ENCODE measurements at regions not wholly inside any gene's neighbourhood (a gene's known extent, or its start where the extent isn't known, plus 50 kb on each side); places are given as distances from the start of the nearest gene placed in this dataset.

- no peak overlapping the region for H3K27ac ChIP-seq (ENCODE audit: low read depth, low read length)
- no peaks in the 10 kb centered on the region for H3K4me1 Mint-ChIP-seq
- H3K27ac Mint-ChIP-seq: peak overlapping the region in 1 of 8 donors; percentile 22
- H3K9me3 Mint-ChIP-seq: peaks cover 0 to 1% (median 0%) of the 10 kb centered on the region in 5 donors
- CTCF ChIA-PET: no interaction called here
- no peak overlapping the region for H3K4me3 Mint-ChIP-seq
- no peaks in the 10 kb centered on the region for H3K36me3 ChIP-seq (ENCODE audit: insufficient read depth, low read length)
- POLR2A ChIA-PET: no interaction called here
- no peaks in the 10 kb centered on the region for H3K27me3 ChIP-seq (ENCODE audit: insufficient read depth, low read length, poor library complexity, severe bottlenecking)
- no peaks in the 10 kb centered on the region for H3K4me1 ChIP-seq (ENCODE audit: insufficient read depth, low read length)
- H3K27me3 Mint-ChIP-seq: peaks cover 18 to 26% of the 10 kb centered on the region in 2 donors
- no peak overlapping the region for H3K4me3 ChIP-seq (ENCODE audit: low read length)
- no peak for DNase-seq
- H3K9me3 ChIP-seq (ENCODE audit: low read length): no peaks in the 10 kb centered on the region
- H3K36me3 Mint-ChIP-seq: no peaks in the 10 kb centered on the region
These were observed 68.9 kb upstream of the PCSK6 start for GRCh38 chr15:101558221-101558941.

GRCh38 chr15:101556273-101556672 lies 66.8 kb upstream of the PCSK6 start:
- Histone ChIP-seq H3K27ac (ENCODE audit: low read depth, low read length) (no peak overlapping the region), H3K4me3 (ENCODE audit: low read length) (no peak overlapping the region), H3K4me1 (ENCODE audit: insufficient read depth, low read length) (no peaks in the 10 kb centered on the region), H3K9me3 (ENCODE audit: low read length) (no peaks in the 10 kb centered on the region), H3K27me3 (ENCODE audit: insufficient read depth, low read length, poor library complexity, severe bottlenecking) (no peaks in the 10 kb centered on the region), H3K36me3 (ENCODE audit: insufficient read depth, low read length) (no peaks in the 10 kb centered on the region)
- Mint-ChIP-seq H3K27ac (no peak overlapping the region), H3K27me3 (peaks cover 16 to 28% of the 10 kb centered on the region in 2 donors), H3K36me3 (no peaks in the 10 kb centered on the region), H3K9me3 (peaks cover 0 to 2% (median 0%) of the 10 kb centered on the region in 5 donors), H3K4me3 (no peak overlapping the region), H3K4me1 (no peaks in the 10 kb centered on the region)
- ChIA-PET POLR2A (no interaction called here), CTCF (no interaction called here)
- DNase-seq: no peak

- H3K27ac Mint-ChIP-seq: no peak overlapping the region
- POLR2A ChIA-PET: no interaction called here
- CTCF ChIA-PET: no interaction called here
- no peaks in the 10 kb centered on the region for H3K9me3 ChIP-seq (ENCODE audit: low read length)
- no peak for DNase-seq
- H3K27ac ChIP-seq (ENCODE audit: low read depth, low read length): no peak overlapping the region
- no peaks in the 10 kb centered on the region for H3K36me3 ChIP-seq (ENCODE audit: insufficient read depth, low read length)
- H3K4me1 ChIP-seq (ENCODE audit: insufficient read depth, low read length): no peaks in the 10 kb centered on the region
- H3K9me3 Mint-ChIP-seq: peaks cover 0 to 2% (median 0%) of the 10 kb centered on the region in 5 donors
- H3K36me3 Mint-ChIP-seq: no peaks in the 10 kb centered on the region
- H3K27me3 Mint-ChIP-seq: peaks cover 14 to 20% of the 10 kb centered on the region in 2 donors
- H3K4me3 Mint-ChIP-seq: no peak overlapping the region
- H3K4me1 Mint-ChIP-seq: no peaks in the 10 kb centered on the region
- H3K4me3 ChIP-seq (ENCODE audit: low read length): no peak overlapping the region
- no peaks in the 10 kb centered on the region for H3K27me3 ChIP-seq (ENCODE audit: insufficient read depth, low read length, poor library complexity, severe bottlenecking)
These were observed 64.8 kb upstream of the PCSK6 start for GRCh38 chr15:101554115-101554915.

- no peaks in the 10 kb centered on the region for H3K4me1 Mint-ChIP-seq
- POLR2A ChIA-PET: no interaction called here
- Histone ChIP-seq H3K27ac (ENCODE audit: low read depth, low read length) (no peak overlapping the region), H3K4me1 (ENCODE audit: insufficient read depth, low read length) (no peaks in the 10 kb centered on the region), H3K4me3 (ENCODE audit: low read length) (no peak overlapping the region), H3K36me3 (ENCODE audit: insufficient read depth, low read length) (no peaks in the 10 kb centered on the region), H3K9me3 (ENCODE audit: low read length) (no peaks in the 10 kb centered on the region), H3K27me3 (ENCODE audit: insufficient read depth, low read length, poor library complexity, severe bottlenecking) (no peaks in the 10 kb centered on the region)
- CTCF ChIA-PET: no interaction called here
- no peak overlapping the region for H3K27ac Mint-ChIP-seq
- H3K4me3 Mint-ChIP-seq: no peak overlapping the region
- no peak for DNase-seq
- no peaks in the 10 kb centered on the region for H3K36me3 Mint-ChIP-seq
- peaks cover 13 to 28% of the 10 kb centered on the region in 2 donors for H3K27me3 Mint-ChIP-seq
- peaks cover 0 to 5% (median 4%) of the 10 kb centered on the region in 5 donors for H3K9me3 Mint-ChIP-seq
These were observed 62.4 kb upstream of the PCSK6 start for GRCh38 chr15:101551696-101552591.

- CTCF ChIA-PET: no interaction called here
- POLR2A ChIA-PET: no interaction called here
These were observed 60.6 kb upstream of the PCSK6 start for GRCh38 chr15:101550124-101550523.

GRCh38 chr15:101549647-101550046 lies 60.1 kb upstream of the PCSK6 start:
- Histone ChIP-seq H3K4me3 (ENCODE audit: low read length) (no peak overlapping the region), H3K27ac (ENCODE audit: low read depth, low read length) (no peak overlapping the region), H3K9me3 (ENCODE audit: low read length) (no peaks in the 10 kb centered on the region), H3K27me3 (ENCODE audit: insufficient read depth, low read length, poor library complexity, severe bottlenecking) (no peaks in the 10 kb centered on the region), H3K36me3 (ENCODE audit: insufficient read depth, low read length) (no peaks in the 10 kb centered on the region), H3K4me1 (ENCODE audit: insufficient read depth, low read length) (no peaks in the 10 kb centered on the region)
- Mint-ChIP-seq H3K4me3 (no peak overlapping the region), H3K9me3 (peaks cover 0 to 5% (median 4%) of the 10 kb centered on the region in 5 donors), H3K27ac (no peak overlapping the region), H3K27me3 (peaks cover 11 to 42% of the 10 kb centered on the region in 2 donors), H3K4me1 (no peaks in the 10 kb centered on the region), H3K36me3 (no peaks in the 10 kb centered on the region)
- no peak for DNase-seq
- POLR2A ChIA-PET: no interaction called here
- CTCF ChIA-PET: no interaction called here

More at GRCh38 chr15:101550124-101550523, 60.6 kb upstream of the PCSK6 start:
- H3K27me3 ChIP-seq (ENCODE audit: insufficient read depth, low read length, poor library complexity, severe bottlenecking): no peaks in the 10 kb centered on the region
- Mint-ChIP-seq H3K9me3 (peaks cover 0 to 5% (median 4%) of the 10 kb centered on the region in 5 donors), H3K36me3 (no peaks in the 10 kb centered on the region), H3K4me3 (no peak overlapping the region), H3K4me1 (no peaks in the 10 kb centered on the region), H3K27ac (no peak overlapping the region), H3K27me3 (peaks cover 8 to 37% of the 10 kb centered on the region in 2 donors)
- H3K27ac ChIP-seq (ENCODE audit: low read depth, low read length): no peak overlapping the region
- no peaks in the 10 kb centered on the region for H3K9me3 ChIP-seq (ENCODE audit: low read length)
- no peak overlapping the region for H3K4me3 ChIP-seq (ENCODE audit: low read length)
- H3K4me1 ChIP-seq (ENCODE audit: insufficient read depth, low read length): no peaks in the 10 kb centered on the region
- no peaks in the 10 kb centered on the region for H3K36me3 ChIP-seq (ENCODE audit: insufficient read depth, low read length)
- no peak for DNase-seq

GRCh38 chr15:101547737-101548136 lies 58.2 kb upstream of the PCSK6 start:
- H3K27me3 ChIP-seq (ENCODE audit: insufficient read depth, low read length, poor library complexity, severe bottlenecking): no peaks in the 10 kb centered on the region
- Mint-ChIP-seq H3K27ac (no peak overlapping the region), H3K36me3 (no peaks in the 10 kb centered on the region), H3K4me3 (no peak overlapping the region), H3K4me1 (no peaks in the 10 kb centered on the region), H3K9me3 (peaks cover 0 to 5% (median 4%) of the 10 kb centered on the region in 5 donors), H3K27me3 (peaks cover 14 to 48% of the 10 kb centered on the region in 2 donors)
- no peak overlapping the region for H3K27ac ChIP-seq (ENCODE audit: low read depth, low read length)
- no peak overlapping the region for H3K4me3 ChIP-seq (ENCODE audit: low read length)
- H3K4me1 ChIP-seq (ENCODE audit: insufficient read depth, low read length): no peaks in the 10 kb centered on the region
- ChIA-PET CTCF (no interaction called here), POLR2A (no interaction called here)
- DNase-seq: no peak
- H3K9me3 ChIP-seq (ENCODE audit: low read length): no peaks in the 10 kb centered on the region
- no peaks in the 10 kb centered on the region for H3K36me3 ChIP-seq (ENCODE audit: insufficient read depth, low read length)
